HL-60 (cell line): ENCODE measurements at regions not wholly inside any gene's neighbourhood (a gene's known extent, or its start where the extent isn't known, plus 50 kb on each side); places are given as distances from the start of the nearest gene placed in this dataset.
A peak's percentile ranks its signal among the peaks of the same experiment; 100 is the strongest.

Experiments used
- DNase-seq, 2 experiments: peaks; one replicate each; pipeline ENCODE4 v3.0.0-alpha.2; 2010 to 2020; ENCODE audit warnings: low read depth in 1 of 2, low spot score in 1 of 2
- H3K27ac ChIP-seq: fragments of 250-450 bp; sonication (Bioruptor Pico); replicated peaks from 2 replicates; pipeline ENCODE4 v1.5.1; 2020; ENCODE audit warnings: mild to moderate bottlenecking, moderate library complexity
- H3K27me3 ChIP-seq: fragments of 250-450 bp; sonication (Bioruptor Pico); 2 replicates; pipeline ENCODE4 v1.5.1; 2021; ENCODE audit warnings: mild to moderate bottlenecking, moderate library complexity; ENCODE audit not compliant: insufficient read depth, poor library complexity, severe bottlenecking
- H3K4me3 ChIP-seq: replicated peaks from 2 replicates; pipeline ENCODE4 v1.5.1; 2011; ENCODE audit warnings: mild to moderate bottlenecking, control low read depth, low read length; ENCODE audit not compliant: insufficient read depth
- CTCF ChIP-seq: IDR thresholded peaks from one replicate; pipeline ENCODE4 v1.5.1; 2011; ENCODE audit warnings: low read length, control low read depth, inconsistent platforms; ENCODE audit not compliant: insufficient read depth
- GABPA ChIP-seq: IDR thresholded peaks from 2 replicates; pipeline ENCODE4 v1.6.1; 2012; ENCODE audit warnings: low read depth
- POLR2AphosphoS5 ChIP-seq: IDR thresholded peaks from 2 replicates; pipeline ENCODE4 v1.6.1; 2012; ENCODE audit warnings: low read depth
- REST ChIP-seq: IDR thresholded peaks from 2 replicates; pipeline ENCODE4 v1.6.1; 2012; ENCODE audit warnings: low read depth; ENCODE audit not compliant: insufficient replicate concordance
- SPI1 ChIP-seq: IDR thresholded peaks from 2 replicates; pipeline ENCODE4 v1.6.1; 2012; ENCODE audit warnings: low read depth, mild to moderate bottlenecking, borderline replicate concordance

- no peak overlapping the region for H3K27ac ChIP-seq
- H3K4me3 ChIP-seq: no peak overlapping the region
- no peaks in the 10 kb centered on the region for H3K27me3 ChIP-seq
- TF ChIP-seq REST (no peak), CTCF (no peak), SPI1 (no peak)
- no peak for DNase-seq
These were observed 470.5 kb upstream of the CITED2 start for GRCh38 chr6:139844907-139845306.

- peak; percentile 11 to 17 for DNase-seq
- peak overlapping the region; percentile 61 for H3K27ac ChIP-seq
These were observed 467.4 kb upstream of the CITED2 start for GRCh38 chr6:139841794-139842215.

GRCh38 chr6:139839506-139840156, 465.2 kb upstream of the CITED2 start:
- TF ChIP-seq POLR2AphosphoS5 (peak; percentile 90), CTCF (no peak), GABPA (no peak), SPI1 (peak; percentile 75; the same call in 1 of the 2 replicates)
- Histone ChIP-seq H3K4me3 (peak overlapping the region; percentile 43), H3K27me3 (no peaks in the 10 kb centered on the region), H3K27ac (peak overlapping the region; percentile 80)
- DNase-seq: peak; percentile 69 to 94

More at GRCh38 chr6:139841794-139842215, 467.4 kb upstream of the CITED2 start:
- no peak overlapping the region for H3K4me3 ChIP-seq
- H3K27me3 ChIP-seq: no peaks in the 10 kb centered on the region
- TF ChIP-seq GABPA: no peak
- no peak for TF ChIP-seq POLR2AphosphoS5
- TF ChIP-seq CTCF: no peak
- TF ChIP-seq SPI1: peak; percentile 98

GRCh38 chr6:139834232-139834631, 459.8 kb upstream of the CITED2 start:
- H3K27ac ChIP-seq: no peak overlapping the region
- TF ChIP-seq GABPA (no peak), POLR2AphosphoS5 (no peak), SPI1 (no peak), REST (no peak), CTCF (no peak)

More at GRCh38 chr6:139834232-139834631, 459.8 kb upstream of the CITED2 start:
- H3K27me3 ChIP-seq: no peaks in the 10 kb centered on the region
- DNase-seq: no peak
- H3K4me3 ChIP-seq: no peak overlapping the region
